ENCODE measurements at regions not wholly inside any gene's neighbourhood (a gene's known extent, or its start where the extent isn't known, plus 50 kb on each side); places are given as distances from the start of the nearest gene placed in this dataset.

GRCh38 chr21:39084073-39084472, 99.2 kb downstream of the PSMG1 start:
- no peak for TF ChIP-seq CTCF (IDR thresholded peaks at IDR 0.05; ENCODE audit: borderline replicate concordance, insufficient read depth, low read depth, low read length)
- no peak overlapping the region for H3K4me3 ChIP-seq (ENCODE audit: low read depth, low read length)

GRCh38 chr21:39083377-39084008, 99.8 kb downstream of the PSMG1 start:
- H3K4me3 ChIP-seq (ENCODE audit: low read depth, low read length), result no peak overlapping the region
- no peak for TF ChIP-seq CTCF (IDR thresholded peaks at IDR 0.05; ENCODE audit: borderline replicate concordance, insufficient read depth, low read depth, low read length)

- no peak for TF ChIP-seq CTCF (IDR thresholded peaks at IDR 0.05; ENCODE audit: borderline replicate concordance, insufficient read depth, low read depth, low read length)
- H3K4me3 ChIP-seq (ENCODE audit: low read depth, low read length), result no peak overlapping the region
These were observed 100.4 kb downstream of the PSMG1 start for GRCh38 chr21:39082656-39083376.

- H3K4me3 ChIP-seq (ENCODE audit: low read depth, low read length), result no peak overlapping the region
- no peak for TF ChIP-seq CTCF (IDR thresholded peaks at IDR 0.05; ENCODE audit: borderline replicate concordance, insufficient read depth, low read depth, low read length)
These were observed 102.9 kb downstream of the PSMG1 start for GRCh38 chr21:39080366-39080765.

- no peak for TF ChIP-seq CTCF (IDR thresholded peaks at IDR 0.05; ENCODE audit: borderline replicate concordance, insufficient read depth, low read depth, low read length)
- no peak overlapping the region for H3K4me3 ChIP-seq (ENCODE audit: low read depth, low read length)
These were observed 103.6 kb downstream of the PSMG1 start for GRCh38 chr21:39079617-39080016.

GRCh38 chr21:39078322-39079065, 104.8 kb downstream of the PSMG1 start:
- TF ChIP-seq CTCF (IDR thresholded peaks at IDR 0.05; ENCODE audit: borderline replicate concordance, insufficient read depth, low read depth, low read length), result no peak
- no peak overlapping the region for H3K4me3 ChIP-seq (ENCODE audit: low read depth, low read length)

All from GM12875 (cell line).